ENCODE measurements at regions not wholly inside any gene's neighbourhood (a gene's known extent, or its start where the extent isn't known, plus 50 kb on each side); places are given as distances from the start of the nearest gene placed in this dataset.

GRCh38 chr3:117486719-117487716 is 777.4 kb downstream of the TUSC7 start:
- BruUV-seq (replicated peaks) = no TSS peak
- Mint-ChIP-seq H3K27me3 (ENCODE audit: insufficient read depth, unreplicated experiment) (no peaks in the 10 kb centered on the region), H3K4me3 (ENCODE audit: unreplicated experiment) (no peak overlapping the region), H3K4me1 (ENCODE audit: low read depth, unreplicated experiment) (no peaks in the 10 kb centered on the region), H3K27ac (ENCODE audit: unreplicated experiment) (no peak overlapping the region), H3K36me3 (ENCODE audit: insufficient read depth, unreplicated experiment) (no peaks in the 10 kb centered on the region), H3K9me3 (ENCODE audit: unreplicated experiment) (no peaks in the 10 kb centered on the region)
- ChIA-PET POLR2A (no interaction called here), CTCF (no interaction called here)
- H3K27me3 ChIP-seq (replicated peaks; ENCODE audit: control insufficient read depth, insufficient read depth, low read length) = no peaks in the 10 kb centered on the region
- TF ChIP-seq CTCF (IDR thresholded peaks at IDR 0.05; ENCODE audit: insufficient read depth in 1 of 2, low read depth in 1 of 2, low read length in 1 of 2, severe bottlenecking in 1 of 2, unreplicated experiment in 1 of 2) = no peak
- no peak overlapping the region for H3K4me3 ChIP-seq (ENCODE audit: low read depth, low read length)
- no peaks in the 10 kb centered on the region for H3K9me3 ChIP-seq
- H3K36me3 ChIP-seq (ENCODE audit: control insufficient read depth, insufficient read depth, low read length) = no peaks in the 10 kb centered on the region
- intact Hi-C loops (cut with micrococcal nuclease; ENCODE audit: unreplicated experiment) = no loop called here
- no peaks in the 10 kb centered on the region for H3K4me1 ChIP-seq
- DNase-seq = no peak

- H3K4me3 Mint-ChIP-seq (ENCODE audit: unreplicated experiment) = no peak overlapping the region
- Histone ChIP-seq H3K27me3 (replicated peaks; ENCODE audit: control insufficient read depth, insufficient read depth, low read length) (no peaks in the 10 kb centered on the region), H3K4me1 (no peaks in the 10 kb centered on the region), H3K36me3 (ENCODE audit: control insufficient read depth, insufficient read depth, low read length) (no peaks in the 10 kb centered on the region), H3K4me3 (ENCODE audit: low read depth, low read length) (no peak overlapping the region), H3K9me3 (no peaks in the 10 kb centered on the region)
- DNase-seq = no peak
- no peaks in the 10 kb centered on the region for H3K27me3 Mint-ChIP-seq (ENCODE audit: insufficient read depth, unreplicated experiment)
- POLR2A ChIA-PET = no interaction called here
- BruUV-seq (replicated peaks) = no TSS peak
- CTCF ChIA-PET = no interaction called here
- no peaks in the 10 kb centered on the region for H3K4me1 Mint-ChIP-seq (ENCODE audit: low read depth, unreplicated experiment)
- H3K27ac Mint-ChIP-seq (ENCODE audit: unreplicated experiment) = no peak overlapping the region
- intact Hi-C loops (cut with micrococcal nuclease; ENCODE audit: unreplicated experiment) = no loop called here
- no peaks in the 10 kb centered on the region for H3K9me3 Mint-ChIP-seq (ENCODE audit: unreplicated experiment)
- H3K36me3 Mint-ChIP-seq (ENCODE audit: insufficient read depth, unreplicated experiment) = no peaks in the 10 kb centered on the region
- no peak for TF ChIP-seq CTCF (IDR thresholded peaks at IDR 0.05; ENCODE audit: insufficient read depth in 1 of 2, low read depth in 1 of 2, low read length in 1 of 2, severe bottlenecking in 1 of 2, unreplicated experiment in 1 of 2)
These were observed 779.4 kb downstream of the TUSC7 start for GRCh38 chr3:117488983-117489382.

- no peaks in the 10 kb centered on the region for H3K4me1 ChIP-seq
- Mint-ChIP-seq H3K27ac (ENCODE audit: unreplicated experiment) (no peak overlapping the region), H3K9me3 (ENCODE audit: unreplicated experiment) (no peaks in the 10 kb centered on the region), H3K36me3 (ENCODE audit: insufficient read depth, unreplicated experiment) (no peaks in the 10 kb centered on the region), H3K27me3 (ENCODE audit: insufficient read depth, unreplicated experiment) (no peaks in the 10 kb centered on the region), H3K4me3 (ENCODE audit: unreplicated experiment) (no peak overlapping the region), H3K4me1 (ENCODE audit: low read depth, unreplicated experiment) (no peaks in the 10 kb centered on the region)
- ChIA-PET POLR2A (no interaction called here), CTCF (no interaction called here)
- intact Hi-C loops (cut with micrococcal nuclease; ENCODE audit: unreplicated experiment) = no loop called here
- no peak for TF ChIP-seq CTCF (IDR thresholded peaks at IDR 0.05; ENCODE audit: insufficient read depth in 1 of 2, low read depth in 1 of 2, low read length in 1 of 2, severe bottlenecking in 1 of 2, unreplicated experiment in 1 of 2)
- no peak overlapping the region for H3K4me3 ChIP-seq (ENCODE audit: low read depth, low read length)
- no peaks in the 10 kb centered on the region for H3K27me3 ChIP-seq (replicated peaks; ENCODE audit: control insufficient read depth, insufficient read depth, low read length)
- no peak for DNase-seq
- H3K9me3 ChIP-seq = no peaks in the 10 kb centered on the region
- H3K36me3 ChIP-seq (ENCODE audit: control insufficient read depth, insufficient read depth, low read length) = no peaks in the 10 kb centered on the region
- BruUV-seq (replicated peaks) = no TSS peak
These were observed 780.1 kb downstream of the TUSC7 start for GRCh38 chr3:117489663-117490079.
